Keratinocyte (primary cell): ENCODE measurements at regions not wholly inside any gene's neighbourhood (a gene's known extent, or its start where the extent isn't known, plus 50 kb on each side); places are given as distances from the start of the nearest gene placed in this dataset.

Experiments used
- DNase-seq: peaks from one replicate; pipeline ENCODE4 v3.0.0-alpha.2; 2011; ENCODE audit warnings: low read depth, missing footprints, low spot score
- FAIRE-seq: peaks from 2 replicates; lab custom pipeline; 2011; peaks lifted over from hg19 to GRCh38; lab: Jason Lieb, UNC
- H2AFZ ChIP-seq: 2 replicates; pipeline ENCODE4 v1.6.0; 2012; ENCODE audit warnings: low read length, control low read depth, inconsistent platforms; ENCODE audit not compliant: control insufficient read depth
- H3K27ac ChIP-seq: 2 replicates; pipeline ENCODE4 v1.5.1; 2011; ENCODE audit warnings: low read length; ENCODE audit not compliant: control insufficient read depth, insufficient read depth
- H3K27me3 ChIP-seq: 3 replicates; pipeline ENCODE4 v1.6.0; 2011; ENCODE audit warnings: low read length; ENCODE audit not compliant: control insufficient read depth, insufficient read depth; ENCODE audit errors: extremely low read depth
- H3K36me3 ChIP-seq, 2 experiments: 2 replicates in 1 of 2; 3 replicates in 1 of 2; pipeline ENCODE4 v1.5.1; 2011; ENCODE audit warnings: low read length in 2 of 2, mild to moderate bottlenecking in 1 of 2; ENCODE audit not compliant: control insufficient read depth in 2 of 2, insufficient read depth in 2 of 2; ENCODE audit errors: extremely low read depth in 1 of 2
- H3K4me1 ChIP-seq: 3 replicates; pipeline ENCODE4 v1.5.1; 2011; ENCODE audit warnings: low read length; ENCODE audit not compliant: control insufficient read depth, insufficient read depth; ENCODE audit errors: extremely low read depth
- H3K4me2 ChIP-seq: 3 replicates; pipeline ENCODE4 v1.6.0; 2011; ENCODE audit warnings: low read depth, low read length; ENCODE audit not compliant: control insufficient read depth, insufficient read depth; ENCODE audit errors: extremely low read depth
- H3K4me3 ChIP-seq, 3 experiments: fragments of 200-600 bp in 1 of 3; sonication (generic) in 1 of 3; 2 replicates in 2 of 3; 3 replicates in 1 of 3; pipeline ENCODE4 v1.5.1; 2011 to 2016; ENCODE audit warnings: low read length in 3 of 3, mild to moderate bottlenecking in 3 of 3, control low read depth in 2 of 3, inconsistent platforms in 1 of 3, low read depth in 1 of 3, mixed read lengths in 1 of 3, mixed run types in 1 of 3, moderate library complexity in 1 of 3; ENCODE audit not compliant: control insufficient read depth in 2 of 3, insufficient read depth in 2 of 3; ENCODE audit errors: extremely low read depth in 1 of 3
- H3K79me2 ChIP-seq: 2 replicates; pipeline ENCODE4 v1.6.0; 2012; ENCODE audit warnings: low read length; ENCODE audit not compliant: control insufficient read depth, insufficient read depth
- H3K9ac ChIP-seq: 3 replicates; pipeline ENCODE4 v1.6.0; 2011; ENCODE audit warnings: low read length; ENCODE audit not compliant: control insufficient read depth, insufficient read depth; ENCODE audit errors: extremely low read depth
- H3K9me1 ChIP-seq: 3 replicates; pipeline ENCODE4 v1.6.0; 2011; ENCODE audit warnings: low read length; ENCODE audit not compliant: control insufficient read depth, insufficient read depth; ENCODE audit errors: extremely low read depth
- H3K9me3 ChIP-seq: 2 replicates; pipeline ENCODE4 v1.5.1; 2012; ENCODE audit warnings: low read depth, low read length; ENCODE audit not compliant: control insufficient read depth
- H4K20me1 ChIP-seq: 3 replicates; pipeline ENCODE4 v1.6.0; 2011; ENCODE audit warnings: low read length; ENCODE audit not compliant: control insufficient read depth, insufficient read depth; ENCODE audit errors: extremely low read depth
- EZH2 ChIP-seq: IDR thresholded peaks from one replicate; pipeline ENCODE4 v1.6.1; 2012; ENCODE audit warnings: inconsistent platforms, mild to moderate bottlenecking, low read length, moderate library complexity
- dilution Hi-C: fragments of 300-500 bp; cut with MboI; formaldehyde crosslinking; loops from one replicate; pipeline ENCODE4 v1.7.0; 2020; ENCODE audit warnings: low sequenced_read_pairs; ENCODE audit not compliant: extremely low pct_ligation_motif_present
- TF ChIP-seq, protein P1 (sequence below), 3 experiments: IDR thresholded peaks in 1 of 3; conservative IDR thresholded peaks in 1 of 3; optimal IDR thresholded peaks in 1 of 3; 2 replicates in 2 of 3; 3 replicates in 1 of 3; pipeline versions ENCODE3 to v1.5.1; 2011; ENCODE audit warnings: low read length in 3 of 3, mild to moderate bottlenecking in 3 of 3, moderate library complexity in 2 of 3, control low read depth in 1 of 3, inconsistent platforms in 1 of 3; ENCODE audit not compliant: insufficient read depth in 2 of 3; ENCODE audit errors: extremely low read depth in 1 of 3

DNA sequence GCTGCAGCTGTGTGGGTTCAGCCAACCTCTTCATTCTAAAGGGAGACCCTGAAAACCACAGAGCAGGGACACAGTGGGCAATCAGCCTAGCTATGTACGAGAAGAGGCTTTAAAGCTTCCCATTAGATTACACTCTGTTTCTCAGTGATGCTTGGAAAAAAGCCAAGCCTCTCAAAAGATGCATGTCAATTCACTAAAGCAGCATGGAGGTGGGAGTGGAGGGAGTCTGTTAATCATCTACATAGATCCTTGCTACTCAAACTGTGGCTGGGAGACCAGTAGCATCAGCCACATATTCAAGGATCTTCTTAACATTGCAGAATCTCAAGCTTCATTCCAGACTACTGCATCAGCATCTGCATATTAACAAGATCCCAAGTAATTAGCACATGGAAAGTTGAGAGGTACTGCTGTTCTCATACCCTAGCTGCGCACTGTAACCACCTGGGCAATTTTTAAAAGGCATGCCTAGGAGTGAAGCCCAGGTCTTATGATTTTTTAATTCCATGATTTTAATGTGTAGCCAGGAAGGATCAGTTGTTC lies 305.9 kb downstream of the PMP22 start:
- H3K36me3 ChIP-seq, result no peaks in the 10 kb centered on the region
- no peaks in the 10 kb centered on the region for H3K9me1 ChIP-seq
- no peaks in the 10 kb centered on the region for H4K20me1 ChIP-seq
- no peak for DNase-seq
- TF ChIP-seq, protein P1, sequence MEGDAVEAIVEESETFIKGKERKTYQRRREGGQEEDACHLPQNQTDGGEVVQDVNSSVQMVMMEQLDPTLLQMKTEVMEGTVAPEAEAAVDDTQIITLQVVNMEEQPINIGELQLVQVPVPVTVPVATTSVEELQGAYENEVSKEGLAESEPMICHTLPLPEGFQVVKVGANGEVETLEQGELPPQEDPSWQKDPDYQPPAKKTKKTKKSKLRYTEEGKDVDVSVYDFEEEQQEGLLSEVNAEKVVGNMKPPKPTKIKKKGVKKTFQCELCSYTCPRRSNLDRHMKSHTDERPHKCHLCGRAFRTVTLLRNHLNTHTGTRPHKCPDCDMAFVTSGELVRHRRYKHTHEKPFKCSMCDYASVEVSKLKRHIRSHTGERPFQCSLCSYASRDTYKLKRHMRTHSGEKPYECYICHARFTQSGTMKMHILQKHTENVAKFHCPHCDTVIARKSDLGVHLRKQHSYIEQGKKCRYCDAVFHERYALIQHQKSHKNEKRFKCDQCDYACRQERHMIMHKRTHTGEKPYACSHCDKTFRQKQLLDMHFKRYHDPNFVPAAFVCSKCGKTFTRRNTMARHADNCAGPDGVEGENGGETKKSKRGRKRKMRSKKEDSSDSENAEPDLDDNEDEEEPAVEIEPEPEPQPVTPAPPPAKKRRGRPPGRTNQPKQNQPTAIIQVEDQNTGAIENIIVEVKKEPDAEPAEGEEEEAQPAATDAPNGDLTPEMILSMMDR (optimal IDR thresholded peaks at IDR 0.05 in 1 of 3, IDR thresholded peaks at IDR 0.05 in 1 of 3, conservative IDR thresholded peaks at IDR 0.05 in 1 of 3; ENCODE audit: extremely low read depth in 1 of 3, insufficient read depth in 2 of 3, low read length in 3 of 3), result no peak
- no peak for TF ChIP-seq EZH2
- H3K4me2 ChIP-seq, result no peak overlapping the region
- dilution Hi-C loops, result no loop called here
- no peak for FAIRE-seq
- H2AFZ ChIP-seq, result no peak overlapping the region
- H3K9me3 ChIP-seq, result no peaks in the 10 kb centered on the region
- no peaks in the 10 kb centered on the region for H3K79me2 ChIP-seq
- H3K27ac ChIP-seq, result no peak overlapping the region
- H3K27me3 ChIP-seq, result peaks cover 8% of the 10 kb centered on the region
- H3K4me1 ChIP-seq, result no peaks in the 10 kb centered on the region
- H3K9ac ChIP-seq, result no peak overlapping the region
- H3K4me3 ChIP-seq, result no peak overlapping the region

DNA sequence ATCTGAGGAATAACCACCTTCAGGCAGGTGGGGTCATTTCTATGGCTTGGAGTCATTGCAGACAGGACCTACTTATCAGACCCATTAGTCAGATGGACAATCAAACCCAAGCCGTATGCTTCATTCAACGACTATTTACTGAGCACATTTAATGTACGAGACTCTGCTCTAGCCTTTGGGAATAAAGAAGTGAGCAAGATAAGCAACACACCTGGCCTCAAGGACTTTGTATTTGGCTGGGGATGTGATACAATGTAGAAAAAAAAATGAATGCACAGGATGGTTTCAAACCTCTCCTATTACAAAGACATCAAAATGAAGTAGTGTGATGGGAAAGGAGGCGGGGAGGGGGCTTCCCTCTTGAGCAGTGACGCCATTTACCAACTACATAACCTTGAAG lies 311.7 kb downstream of the PMP22 start:
- H3K4me2 ChIP-seq, result no peak overlapping the region
- DNase-seq (no peak), FAIRE-seq (no peak)
- no peak overlapping the region for H2AFZ ChIP-seq
- TF ChIP-seq, protein P1 (optimal IDR thresholded peaks at IDR 0.05 in 1 of 3, IDR thresholded peaks at IDR 0.05 in 1 of 3, conservative IDR thresholded peaks at IDR 0.05 in 1 of 3; ENCODE audit: extremely low read depth in 1 of 3, insufficient read depth in 2 of 3, low read length in 3 of 3), result no peak
- TF ChIP-seq EZH2, result no peak
- no peak overlapping the region for H3K4me3 ChIP-seq
- H3K9ac ChIP-seq, result no peak overlapping the region
- H3K9me1 ChIP-seq, result no peaks in the 10 kb centered on the region
- H3K27me3 ChIP-seq, result peaks cover 13% of the 10 kb centered on the region
- no peak overlapping the region for H3K27ac ChIP-seq
- no peaks in the 10 kb centered on the region for H3K4me1 ChIP-seq
- dilution Hi-C loops, result no loop called here
- no peaks in the 10 kb centered on the region for H4K20me1 ChIP-seq
- H3K79me2 ChIP-seq, result no peaks in the 10 kb centered on the region
- H3K36me3 ChIP-seq, result no peaks in the 10 kb centered on the region
- no peaks in the 10 kb centered on the region for H3K9me3 ChIP-seq
